ENCODE measurements at regions not wholly inside any gene's neighbourhood (a gene's known extent, or its start where the extent isn't known, plus 50 kb on each side); places are given as distances from the start of the nearest gene placed in this dataset.

DNA sequence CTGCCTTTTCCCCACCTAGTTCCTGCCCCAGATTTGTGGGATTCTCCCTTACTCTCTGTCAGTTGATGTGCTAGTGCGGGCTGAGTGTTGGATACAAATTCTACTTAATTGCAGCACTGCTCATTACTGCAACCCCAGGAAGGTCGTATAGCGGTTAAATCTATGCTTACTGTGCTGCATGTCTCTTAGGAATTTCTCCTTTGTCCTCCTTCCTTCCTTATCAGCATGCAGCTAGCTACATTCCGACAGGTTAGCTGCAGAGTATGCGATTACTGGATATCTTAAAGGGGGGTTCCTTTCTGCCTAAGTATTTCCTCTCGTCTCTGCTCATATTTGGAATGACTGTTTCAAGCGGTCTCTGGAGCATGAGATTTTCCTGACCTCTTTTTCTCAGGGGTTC lies 662.8 kb downstream of the TLL1 start:
- Histone ChIP-seq H3K4me2 (ENCODE audit: insufficient read depth, low read length) (no peak overlapping the region), H3K27ac (ENCODE audit: extremely low read depth, low read depth, low read length) (no peak overlapping the region), H3K79me2 (ENCODE audit: control insufficient read depth, insufficient read depth, low read length) (no peaks in the 10 kb centered on the region), H3K36me3 (ENCODE audit: control insufficient read depth, insufficient read depth, low read length) (no peaks in the 10 kb centered on the region), H3K9me1 (ENCODE audit: control insufficient read depth, insufficient read depth, low read length) (no peaks in the 10 kb centered on the region), H3K4me3 (no peak overlapping the region), H4K20me1 (replicated peaks; ENCODE audit: control insufficient read depth, insufficient read depth, low read length) (no peaks in the 10 kb centered on the region), H3K9ac (ENCODE audit: insufficient read depth in 1 of 2, low read depth in 2 of 2, low read length in 2 of 2) (no peak overlapping the region), H3K9me3 (replicated peaks; ENCODE audit: control insufficient read depth, insufficient read depth, low read depth, low read length) (no peaks in the 10 kb centered on the region; the same call in 1 of the 2 replicates), H2AFZ (ENCODE audit: low read depth, low read length) (no peak overlapping the region), H3K27me3 (ENCODE audit: control insufficient read depth in 2 of 2, insufficient read depth in 2 of 2, low read length in 2 of 2) (no peaks in the 10 kb centered on the region), H3K4me1 (replicated peaks in 1 of 2; ENCODE audit: control insufficient read depth in 2 of 2, insufficient read depth in 2 of 2, low read length in 2 of 2) (no peaks in the 10 kb centered on the region)
- POLR2A ChIA-PET = no interaction called here
- TF ChIP-seq ZBTB1 (CRISPR knock-in tag; IDR thresholded peaks at IDR 0.05; ENCODE audit: borderline replicate concordance, low read depth) (no peak), ZNF212 (CRISPR knock-in tag; IDR thresholded peaks at IDR 0.05) (no peak), KHSRP (IDR thresholded peaks at IDR 0.05) (no peak), ZNF184 (CRISPR knock-in tag; IDR thresholded peaks at IDR 0.05) (no peak), BMI1 (IDR thresholded peaks at IDR 0.05; ENCODE audit: low read length) (no peak), RBM15 (IDR thresholded peaks at IDR 0.05; ENCODE audit: insufficient read depth, low read length) (no peak), ARID1B (IDR thresholded peaks at IDR 0.05) (no peak), ZNF121 (CRISPR knock-in tag; conservative IDR thresholded peaks at IDR 0.05) (no peak), CREBBP (IDR thresholded peaks at IDR 0.05; ENCODE audit: low read depth, low read length) (no peak), MIER1 (IDR thresholded peaks at IDR 0.05; ENCODE audit: low read depth) (no peak), HSF4 (CRISPR knock-in tag; IDR thresholded peaks at IDR 0.05; ENCODE audit: borderline replicate concordance) (no peak)
- TF ChIP-seq, protein P1, sequence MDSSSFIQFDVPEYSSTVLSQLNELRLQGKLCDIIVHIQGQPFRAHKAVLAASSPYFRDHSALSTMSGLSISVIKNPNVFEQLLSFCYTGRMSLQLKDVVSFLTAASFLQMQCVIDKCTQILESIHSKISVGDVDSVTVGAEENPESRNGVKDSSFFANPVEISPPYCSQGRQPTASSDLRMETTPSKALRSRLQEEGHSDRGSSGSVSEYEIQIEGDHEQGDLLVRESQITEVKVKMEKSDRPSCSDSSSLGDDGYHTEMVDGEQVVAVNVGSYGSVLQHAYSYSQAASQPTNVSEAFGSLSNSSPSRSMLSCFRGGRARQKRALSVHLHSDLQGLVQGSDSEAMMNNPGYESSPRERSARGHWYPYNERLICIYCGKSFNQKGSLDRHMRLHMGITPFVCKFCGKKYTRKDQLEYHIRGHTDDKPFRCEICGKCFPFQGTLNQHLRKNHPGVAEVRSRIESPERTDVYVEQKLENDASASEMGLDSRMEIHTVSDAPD (CRISPR knock-in tag; IDR thresholded peaks at IDR 0.05) = no peak
- TF ChIP-seq, protein P2, sequence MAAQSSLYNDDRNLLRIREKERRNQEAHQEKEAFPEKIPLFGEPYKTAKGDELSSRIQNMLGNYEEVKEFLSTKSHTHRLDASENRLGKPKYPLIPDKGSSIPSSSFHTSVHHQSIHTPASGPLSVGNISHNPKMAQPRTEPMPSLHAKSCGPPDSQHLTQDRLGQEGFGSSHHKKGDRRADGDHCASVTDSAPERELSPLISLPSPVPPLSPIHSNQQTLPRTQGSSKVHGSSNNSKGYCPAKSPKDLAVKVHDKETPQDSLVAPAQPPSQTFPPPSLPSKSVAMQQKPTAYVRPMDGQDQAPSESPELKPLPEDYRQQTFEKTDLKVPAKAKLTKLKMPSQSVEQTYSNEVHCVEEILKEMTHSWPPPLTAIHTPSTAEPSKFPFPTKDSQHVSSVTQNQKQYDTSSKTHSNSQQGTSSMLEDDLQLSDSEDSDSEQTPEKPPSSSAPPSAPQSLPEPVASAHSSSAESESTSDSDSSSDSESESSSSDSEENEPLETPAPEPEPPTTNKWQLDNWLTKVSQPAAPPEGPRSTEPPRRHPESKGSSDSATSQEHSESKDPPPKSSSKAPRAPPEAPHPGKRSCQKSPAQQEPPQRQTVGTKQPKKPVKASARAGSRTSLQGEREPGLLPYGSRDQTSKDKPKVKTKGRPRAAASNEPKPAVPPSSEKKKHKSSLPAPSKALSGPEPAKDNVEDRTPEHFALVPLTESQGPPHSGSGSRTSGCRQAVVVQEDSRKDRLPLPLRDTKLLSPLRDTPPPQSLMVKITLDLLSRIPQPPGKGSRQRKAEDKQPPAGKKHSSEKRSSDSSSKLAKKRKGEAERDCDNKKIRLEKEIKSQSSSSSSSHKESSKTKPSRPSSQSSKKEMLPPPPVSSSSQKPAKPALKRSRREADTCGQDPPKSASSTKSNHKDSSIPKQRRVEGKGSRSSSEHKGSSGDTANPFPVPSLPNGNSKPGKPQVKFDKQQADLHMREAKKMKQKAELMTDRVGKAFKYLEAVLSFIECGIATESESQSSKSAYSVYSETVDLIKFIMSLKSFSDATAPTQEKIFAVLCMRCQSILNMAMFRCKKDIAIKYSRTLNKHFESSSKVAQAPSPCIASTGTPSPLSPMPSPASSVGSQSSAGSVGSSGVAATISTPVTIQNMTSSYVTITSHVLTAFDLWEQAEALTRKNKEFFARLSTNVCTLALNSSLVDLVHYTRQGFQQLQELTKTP (IDR thresholded peaks at IDR 0.05; ENCODE audit: low read depth in 1 of 2, partially characterized antibody in 2 of 2) = no peak
- in situ Hi-C loops (cut with MboI) = no loop called here
- intact Hi-C loops (cut with micrococcal nuclease) = no loop called here
- no peak for FAIRE-seq
- BruUV-seq (replicated peaks) = no TSS peak
- WGBS (ENCODE audit: insufficient coverage, low coverage, missing lambda C conversion rate) = 4% methylated on average over 7 of the region's 7 CpGs
- no peak for ATAC-seq
- CTCF ChIA-PET (ENCODE audit: low intra/inter-chr PET ratio) = no interaction called here
- no peak for DNase-seq (ENCODE audit: extremely low read depth in 1 of 4, low spot score in 3 of 4)
